K562 (cell line): ENCODE measurements at regions not wholly inside any gene's neighbourhood (a gene's known extent, or its start where the extent isn't known, plus 50 kb on each side); places are given as distances from the start of the nearest gene placed in this dataset.
A peak's percentile ranks its signal among the peaks of the same experiment; 100 is the strongest.

Experiments
- CCNT2 ChIP-seq: IDR thresholded peaks from 2 replicates; pipeline ENCODE4 v1.6.1; 2011; ENCODE audit warnings: borderline replicate concordance, low read depth, mild to moderate bottlenecking, moderate library complexity, mixed read lengths, low read length; ENCODE audit not compliant: insufficient read length; ENCODE audit errors: extremely low read depth
- CHD4 ChIP-seq: fragments of 200-600 bp; sonication (generic); IDR thresholded peaks from 3 replicates; pipeline ENCODE4 v1.6.1; 2012; ENCODE audit warnings: low read depth, mild to moderate bottlenecking, mixed read lengths, low read length, inconsistent platforms; ENCODE audit not compliant: insufficient read depth, insufficient replicate concordance, poor library complexity, severe bottlenecking
- HDAC6 ChIP-seq: IDR thresholded peaks from 2 replicates; pipeline ENCODE4 v1.6.1; 2012; ENCODE audit warnings: low read depth, mild to moderate bottlenecking, control low read depth, inconsistent platforms, low read length, moderate library complexity
- IRF9 ChIP-seq: fragments of 450-650 bp; IDR thresholded peaks from 2 replicates; pipeline ENCODE4 v1.6.1; 2016; ENCODE audit warnings: missing biosample characterization, missing genetic modification characterization
- MCM3 ChIP-seq: fragments of 450-650 bp; IDR thresholded peaks from 2 replicates; pipeline ENCODE4 v1.6.1; 2016
- MEIS2 ChIP-seq: fragments of 450-650 bp; IDR thresholded peaks from 2 replicates; pipeline ENCODE4 v1.6.1; 2014; ENCODE audit warnings: mild to moderate bottlenecking; ENCODE audit not compliant: partially characterized antibody
- MTA3 ChIP-seq: fragments of 450-650 bp; formaldehyde crosslinking; IDR thresholded peaks from 2 replicates; pipeline ENCODE4 v1.6.1; 2017; ENCODE audit warnings: mild to moderate bottlenecking, borderline replicate concordance
- MXD1 ChIP-seq: fragments of 250-450 bp; sonication (Bioruptor Pico); IDR thresholded peaks from 2 replicates; pipeline ENCODE4 v1.8.0; 2021; ENCODE audit warnings: borderline replicate concordance, mild to moderate bottlenecking, moderate library complexity; ENCODE audit not compliant: poor library complexity, severe bottlenecking
- MYC ChIP-seq, 2 experiments: fragments of 250-450 bp in 1 of 2; sonication (Bioruptor Pico) in 1 of 2; IDR thresholded peaks; 2 replicates each; pipeline versions ENCODE4 v1.5.1 to v1.6.1; 2012 to 2021; ENCODE audit warnings: low read depth in 2 of 2, borderline replicate concordance in 1 of 2, improper control_type of control experiment in 1 of 2, low read length in 1 of 2, mild to moderate bottlenecking in 1 of 2, moderate library complexity in 1 of 2
- NFE2L1 ChIP-seq: fragments of 450-650 bp; IDR thresholded peaks from 2 replicates; pipeline ENCODE4 v1.6.1; 2016; ENCODE audit warnings: missing genetic modification characterization, low read depth, mild to moderate bottlenecking, missing compliant biosample characterization, moderate library complexity, borderline replicate concordance
- PHTF2 ChIP-seq: fragments of 250-450 bp; sonication (Bioruptor Pico); IDR thresholded peaks from 2 replicates; pipeline ENCODE4 v1.5.0; 2021; ENCODE audit warnings: mild to moderate bottlenecking
- ZBTB11 ChIP-seq, 3 experiments: fragments of 200-800 bp in 1 of 3; fragments of 250-450 bp in 1 of 3; fragments of 450-650 bp in 1 of 3; sonication (Bioruptor Pico) in 1 of 3; sonication (Bioruptor generic) in 1 of 3; formaldehyde crosslinking in 1 of 3; IDR thresholded peaks; 2 replicates each; pipeline versions ENCODE4 v1.6.1 to v1.8.0; 2016 to 2022; ENCODE audit warnings: mild to moderate bottlenecking in 2 of 3, missing genetic modification characterization in 2 of 3, missing compliant biosample characterization in 1 of 3, moderate library complexity in 1 of 3
- ZNF609 ChIP-seq: sonication (generic); formaldehyde crosslinking; IDR thresholded peaks from 2 replicates; pipeline ENCODE4 v1.8.1; 2023; ENCODE audit warnings: missing genetic modification reagents, mild to moderate bottlenecking, borderline replicate concordance
- ZNF696 ChIP-seq: fragments of 250-450 bp; sonication (Bioruptor Pico); conservative IDR thresholded peaks from 2 replicates; pipeline ENCODE4 v1.4.0; 2020; ENCODE audit warnings: mild to moderate bottlenecking, moderate library complexity

- TF ChIP-seq IRF9 (tag) (peak; percentile 7; the same call in 1 of the 2 replicates), MXD1 (CRISPR knock-in tag) (no peak), ZNF696 (CRISPR knock-in tag) (no peak), HDAC6 (no peak), MCM3 (no peak), CCNT2 (no peak), CHD4 (no peak), NFE2L1 (no peak), MEIS2 (no peak), MTA3 (no peak), ZNF609 (CRISPR knock-in tag) (no peak), ZBTB11 (CRISPR knock-in tag; IDR thresholded peaks at IDR 0.05) (no peak), PHTF2 (CRISPR knock-in tag) (no peak), MYC (IDR thresholded peaks at IDR 0.05; ENCODE audit: low read depth, low read length) (peak; percentile 37; the same call in 1 of the 2 replicates), MYC (CRISPR knock-in tag; IDR thresholded peaks at IDR 0.05; ENCODE audit: borderline replicate concordance, low read depth) (no peak)
Measured at GRCh38 chr6:14704383-14705271, 541.2 kb upstream of the JARID2 start (continued).
